GM12878 (cell line): ENCODE measurements at regions not wholly inside any gene's neighbourhood (a gene's known extent, or its start where the extent isn't known, plus 50 kb on each side); places are given as distances from the start of the nearest gene placed in this dataset.

Experiments
- ATF3 ChIP-seq: IDR thresholded peaks from 2 replicates; pipeline ENCODE4 v1.6.1; 2011; ENCODE audit warnings: low read depth, mild to moderate bottlenecking, low read length, moderate library complexity, borderline replicate concordance; ENCODE audit errors: extremely low read depth
- BCL11A ChIP-seq: IDR thresholded peaks from 2 replicates; pipeline ENCODE4 v1.6.1; 2011; ENCODE audit warnings: low read depth, low read length
- CHD4 ChIP-seq: fragments of 200-600 bp; sonication (generic); IDR thresholded peaks from 2 replicates; pipeline ENCODE4 v1.6.1; 2016; ENCODE audit warnings: mild to moderate bottlenecking
- CREB1 ChIP-seq: IDR thresholded peaks from 2 replicates; pipeline ENCODE4 v1.6.1; 2012; ENCODE audit warnings: low read depth, mild to moderate bottlenecking, inconsistent platforms
- CTCF ChIP-seq, 3 experiments: IDR thresholded peaks in 2 of 3; conservative IDR thresholded peaks in 1 of 3; 2 replicates each; pipeline ENCODE4 v1.5.1; 2011; ENCODE audit warnings: low read depth in 3 of 3, low read length in 3 of 3, mild to moderate bottlenecking in 3 of 3, control low read depth in 2 of 3, moderate library complexity in 2 of 3, inconsistent platforms in 1 of 3, mixed read lengths in 1 of 3; ENCODE audit not compliant: control insufficient read depth in 2 of 3, insufficient read depth in 1 of 3; ENCODE audit errors: extremely low read depth in 1 of 3
- EP300 ChIP-seq, 2 experiments: fragments of 150-350 bp in 1 of 2; IDR thresholded peaks; 2 replicates each; pipeline ENCODE4 v1.6.1; 2011 to 2012; ENCODE audit warnings: low read depth in 2 of 2, low read length in 2 of 2, borderline replicate concordance in 1 of 2, improper control_type of control experiment in 1 of 2, inconsistent platforms in 1 of 2; ENCODE audit not compliant: control insufficient read depth in 1 of 2
- JUND ChIP-seq: IDR thresholded peaks from 2 replicates; pipeline ENCODE4 v1.6.1; 2012; ENCODE audit warnings: low read depth, mild to moderate bottlenecking, low read length, improper control_type of control experiment, moderate library complexity
- KDM1A ChIP-seq: fragments of 200-600 bp; sonication (generic); IDR thresholded peaks from 2 replicates; pipeline ENCODE4 v1.6.1; 2016; ENCODE audit warnings: borderline replicate concordance
- NKRF ChIP-seq: fragments of 450-650 bp; conservative IDR thresholded peaks from 2 replicates; pipeline ENCODE4 v1.6.1; 2017; ENCODE audit warnings: mild to moderate bottlenecking, moderate library complexity
- POLR2A ChIP-seq: IDR thresholded peaks from 2 replicates; pipeline ENCODE4 v1.6.1; 2011; ENCODE audit warnings: low read depth, mild to moderate bottlenecking, low read length
- POLR2AphosphoS5 ChIP-seq: IDR thresholded peaks from 2 replicates; pipeline ENCODE4 v1.6.1; 2011; ENCODE audit warnings: mild to moderate bottlenecking, low read length, inconsistent platforms
- RAD21 ChIP-seq: IDR thresholded peaks from 2 replicates; pipeline ENCODE4 v1.6.1; 2011; ENCODE audit warnings: mild to moderate bottlenecking, low read depth, low read length, moderate library complexity; ENCODE audit not compliant: insufficient read depth
- TAF1 ChIP-seq: IDR thresholded peaks from 2 replicates; pipeline ENCODE4 v1.6.1; 2011; ENCODE audit warnings: mild to moderate bottlenecking, low read depth, low read length, borderline replicate concordance

GRCh38 chr6:63394656-63395308 lies 75.0 kb upstream of the LGSN start:
- TF ChIP-seq CREB1 (no peak), CTCF (IDR thresholded peaks at IDR 0.05 in 2 of 3, conservative IDR thresholded peaks at IDR 0.05 in 1 of 3; ENCODE audit: control insufficient read depth in 2 of 3, extremely low read depth in 1 of 3, insufficient read depth in 1 of 3, low read depth in 3 of 3, low read length in 3 of 3) (no peak), TAF1 (no peak), POLR2AphosphoS5 (no peak), EP300 (IDR thresholded peaks at IDR 0.05; ENCODE audit: borderline replicate concordance in 1 of 2, control insufficient read depth in 1 of 2, low read depth in 2 of 2, low read length in 2 of 2) (no peak), POLR2A (no peak), ATF3 (no peak), CHD4 (no peak), BCL11A (no peak), RAD21 (no peak), KDM1A (no peak), NKRF (no peak), JUND (no peak)
